Chondrocyte (in vitro differentiated cells): ENCODE measurements at regions not wholly inside any gene's neighbourhood (a gene's known extent, or its start where the extent isn't known, plus 50 kb on each side); places are given as distances from the start of the nearest gene placed in this dataset.

Experiments
- DNase-seq: peaks from one replicate; pipeline ENCODE4 v3.0.0; 2021; ENCODE audit warnings: mixed read lengths, low spot score
- H3K27ac Mint-ChIP-seq: one replicate; pipeline ENCODE4 v1.8.0; 2021; ENCODE audit warnings: mild to moderate bottlenecking, moderate library complexity, mixed read lengths; ENCODE audit not compliant: unreplicated experiment
- H3K27me3 Mint-ChIP-seq: 2 replicates; pipeline ENCODE4 v1.8.0; 2021; ENCODE audit warnings: low read depth, mixed read lengths
- H3K36me3 Mint-ChIP-seq: 2 replicates; pipeline ENCODE4 v1.8.0; 2021; ENCODE audit warnings: low read depth, mixed read lengths
- H3K4me1 Mint-ChIP-seq: 2 replicates; pipeline ENCODE4 v1.8.0; 2021; ENCODE audit warnings: low read depth, mild to moderate bottlenecking, mixed read lengths
- H3K4me3 Mint-ChIP-seq: one replicate; pipeline ENCODE4 v1.8.0; 2021; ENCODE audit warnings: mild to moderate bottlenecking, moderate library complexity, mixed read lengths; ENCODE audit not compliant: unreplicated experiment
- H3K9me3 Mint-ChIP-seq: 2 replicates; pipeline ENCODE4 v1.8.0; 2021; ENCODE audit warnings: low read depth, mixed read lengths
- TF ChIP-seq, protein P1 (sequence below): fragments of 200-600 bp; sonication (generic); IDR thresholded peaks from 2 replicates; pipeline ENCODE4 v1.5.0; 2021; ENCODE audit warnings: antibody characterized with exemption, mild to moderate bottlenecking, moderate library complexity

DNA sequence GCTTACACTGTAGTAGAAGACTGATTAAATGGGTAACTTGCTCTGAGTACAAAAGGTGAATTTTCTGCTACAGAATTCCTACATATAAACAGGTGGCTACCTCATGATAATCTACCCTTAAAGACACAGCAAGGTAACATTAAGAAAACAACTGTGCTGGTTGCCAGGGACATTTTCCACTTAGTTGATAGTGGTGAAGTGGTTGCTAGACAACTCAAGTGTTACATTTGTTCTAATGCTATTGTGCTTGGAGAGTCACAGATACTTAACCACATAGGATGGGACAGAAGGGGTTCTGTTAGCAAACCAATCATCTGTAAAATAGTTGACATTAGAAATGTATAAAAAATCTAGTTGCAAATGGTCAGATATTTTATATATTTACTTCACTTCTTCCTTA, 870.3 kb upstream of the SEL1L start:
- DNase-seq, result no peak
- no peak overlapping the region for H3K4me3 Mint-ChIP-seq
- no peaks in the 10 kb centered on the region for H3K36me3 Mint-ChIP-seq
- TF ChIP-seq, protein P1, sequence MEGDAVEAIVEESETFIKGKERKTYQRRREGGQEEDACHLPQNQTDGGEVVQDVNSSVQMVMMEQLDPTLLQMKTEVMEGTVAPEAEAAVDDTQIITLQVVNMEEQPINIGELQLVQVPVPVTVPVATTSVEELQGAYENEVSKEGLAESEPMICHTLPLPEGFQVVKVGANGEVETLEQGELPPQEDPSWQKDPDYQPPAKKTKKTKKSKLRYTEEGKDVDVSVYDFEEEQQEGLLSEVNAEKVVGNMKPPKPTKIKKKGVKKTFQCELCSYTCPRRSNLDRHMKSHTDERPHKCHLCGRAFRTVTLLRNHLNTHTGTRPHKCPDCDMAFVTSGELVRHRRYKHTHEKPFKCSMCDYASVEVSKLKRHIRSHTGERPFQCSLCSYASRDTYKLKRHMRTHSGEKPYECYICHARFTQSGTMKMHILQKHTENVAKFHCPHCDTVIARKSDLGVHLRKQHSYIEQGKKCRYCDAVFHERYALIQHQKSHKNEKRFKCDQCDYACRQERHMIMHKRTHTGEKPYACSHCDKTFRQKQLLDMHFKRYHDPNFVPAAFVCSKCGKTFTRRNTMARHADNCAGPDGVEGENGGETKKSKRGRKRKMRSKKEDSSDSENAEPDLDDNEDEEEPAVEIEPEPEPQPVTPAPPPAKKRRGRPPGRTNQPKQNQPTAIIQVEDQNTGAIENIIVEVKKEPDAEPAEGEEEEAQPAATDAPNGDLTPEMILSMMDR, result no peak
- H3K27ac Mint-ChIP-seq, result no peak overlapping the region
- H3K9me3 Mint-ChIP-seq, result no peaks in the 10 kb centered on the region
- H3K27me3 Mint-ChIP-seq, result no peaks in the 10 kb centered on the region
- H3K4me1 Mint-ChIP-seq, result no peaks in the 10 kb centered on the region

DNA sequence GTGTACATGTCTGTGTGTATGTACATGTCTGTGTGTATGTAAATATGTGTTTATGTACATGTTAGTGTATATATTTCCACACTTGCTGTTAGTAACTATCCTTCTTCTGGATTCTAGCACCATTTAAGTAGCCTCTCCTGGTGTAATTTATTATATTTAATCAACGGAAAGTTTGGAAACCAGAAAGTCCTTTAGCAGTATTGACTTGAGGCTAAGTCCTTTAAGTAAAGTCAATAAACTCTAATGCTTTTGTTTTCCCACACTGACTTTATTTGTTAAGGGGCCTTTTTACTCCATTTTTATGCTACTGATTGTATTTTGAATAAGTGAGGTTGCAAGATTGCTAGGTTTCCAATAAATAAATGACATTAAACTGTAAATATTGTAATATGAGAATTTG, 876.4 kb upstream of the SEL1L start:
- peaks cover 2% of the 10 kb centered on the region for H3K9me3 Mint-ChIP-seq
- H3K4me1 Mint-ChIP-seq, result no peaks in the 10 kb centered on the region
- H3K27me3 Mint-ChIP-seq, result no peaks in the 10 kb centered on the region
- DNase-seq, result no peak
- H3K36me3 Mint-ChIP-seq, result no peaks in the 10 kb centered on the region
- TF ChIP-seq, protein P1, result no peak
- no peak overlapping the region for H3K27ac Mint-ChIP-seq
- H3K4me3 Mint-ChIP-seq, result no peak overlapping the region

GRCh38 chr14:82411298-82411697, 877.6 kb upstream of the SEL1L start:
- H3K4me3 Mint-ChIP-seq, result no peak overlapping the region
- H3K27me3 Mint-ChIP-seq, result no peaks in the 10 kb centered on the region
- H3K9me3 Mint-ChIP-seq, result peaks cover 10% of the 10 kb centered on the region
- no peaks in the 10 kb centered on the region for H3K36me3 Mint-ChIP-seq
- TF ChIP-seq, protein P1, result no peak
- no peak overlapping the region for H3K27ac Mint-ChIP-seq
- H3K4me1 Mint-ChIP-seq, result no peaks in the 10 kb centered on the region
- DNase-seq, result no peak

DNA sequence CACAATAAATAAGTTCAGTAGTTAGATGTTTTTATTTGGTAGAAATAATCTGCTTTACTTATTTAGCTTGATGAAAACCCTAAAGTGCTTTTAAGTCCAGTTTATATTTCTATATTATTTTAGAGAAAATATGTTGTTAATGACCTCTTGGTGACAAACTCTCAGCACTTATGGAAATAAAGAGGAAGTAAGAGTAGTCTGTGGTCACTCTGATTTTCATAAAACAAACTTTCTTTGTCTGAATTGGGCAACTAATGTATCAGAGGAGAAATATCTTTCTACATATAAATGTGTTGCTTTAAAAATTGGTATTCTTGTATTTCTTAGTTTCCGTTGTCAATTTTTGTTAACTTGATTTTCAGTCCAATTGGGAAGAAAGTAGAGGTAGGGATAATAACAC, 878.9 kb upstream of the SEL1L start:
- TF ChIP-seq, protein P1, result no peak
- H3K36me3 Mint-ChIP-seq, result no peaks in the 10 kb centered on the region
- H3K4me1 Mint-ChIP-seq, result no peaks in the 10 kb centered on the region
- H3K27me3 Mint-ChIP-seq, result no peaks in the 10 kb centered on the region
- no peak for DNase-seq
- H3K4me3 Mint-ChIP-seq, result no peak overlapping the region
- peaks cover 16% of the 10 kb centered on the region for H3K9me3 Mint-ChIP-seq
- H3K27ac Mint-ChIP-seq, result no peak overlapping the region

DNA sequence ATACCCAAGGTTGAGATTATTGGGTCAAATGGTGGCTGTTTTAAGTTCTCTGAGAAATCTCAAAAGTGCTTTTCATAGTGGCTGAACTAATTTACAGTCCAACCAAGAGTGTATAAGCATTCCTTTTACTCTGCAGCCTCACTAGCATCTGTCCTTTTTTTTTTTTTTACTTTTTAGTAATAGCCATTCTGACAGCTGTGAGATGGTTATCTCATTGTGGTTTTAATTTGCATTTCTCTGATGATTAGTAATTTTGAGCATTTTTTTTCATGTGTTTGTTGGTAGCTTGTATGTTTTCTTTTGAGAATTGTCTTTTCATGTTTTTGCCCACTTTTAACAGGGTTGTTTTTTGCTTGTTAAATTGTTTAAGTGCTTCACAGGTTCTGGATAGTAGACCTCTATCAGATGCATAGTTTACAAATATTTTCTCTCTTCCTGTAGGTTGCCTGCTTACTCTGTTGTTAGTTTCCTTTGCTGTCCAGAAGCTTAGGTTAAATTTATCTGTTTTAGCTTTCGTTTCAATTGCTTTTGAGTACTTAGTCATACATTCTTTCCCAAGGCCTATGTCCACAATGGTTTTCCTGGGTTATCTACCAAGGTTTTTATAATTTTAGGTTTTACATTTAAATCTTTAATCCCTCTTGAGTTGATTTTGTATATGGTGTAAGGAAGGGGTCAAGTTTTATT, 881.3 kb upstream of the SEL1L start:
- Mint-ChIP-seq H3K27me3 (no peaks in the 10 kb centered on the region), H3K9me3 (peaks cover 36% of the 10 kb centered on the region), H3K27ac (no peak overlapping the region), H3K4me1 (no peaks in the 10 kb centered on the region), H3K36me3 (no peaks in the 10 kb centered on the region), H3K4me3 (no peak overlapping the region)
- TF ChIP-seq, protein P1, result no peak
- DNase-seq, result no peak
